DND-41 (cell line): ENCODE measurements at regions not wholly inside any gene's neighbourhood (a gene's known extent, or its start where the extent isn't known, plus 50 kb on each side); places are given as distances from the start of the nearest gene placed in this dataset.
A peak's percentile ranks its signal among the peaks of the same experiment; 100 is the strongest.

ENCODE experiments used
- ATAC-seq: fragments of 200-7000 bp; cut with Tn5 transposase; 3 replicates; pipeline ENCODE4 v1.9.1; 2021; ENCODE audit warnings: low read depth; ENCODE audit not compliant: insufficient read depth
- DNase-seq: peaks from one replicate; pipeline ENCODE4 v3.0.0-alpha.2; 2020
- H2AFZ ChIP-seq: 2 replicates; pipeline ENCODE4 v1.6.0; 2012; ENCODE audit warnings: low read depth, low read length
- H3K27ac ChIP-seq: 2 replicates; pipeline ENCODE4 v1.5.1; 2012; ENCODE audit warnings: low read length, inconsistent platforms
- H3K27me3 ChIP-seq: fragments of 200-600 bp; sonication (generic); 2 replicates; pipeline ENCODE4 v1.6.0; 2012; ENCODE audit warnings: low read length, mild to moderate bottlenecking, inconsistent platforms; ENCODE audit not compliant: insufficient read depth, poor library complexity
- H3K36me3 ChIP-seq: 2 replicates; pipeline ENCODE4 v1.5.1; 2012; ENCODE audit warnings: low read length, inconsistent platforms; ENCODE audit not compliant: insufficient read depth
- H3K4me1 ChIP-seq: 2 replicates; pipeline ENCODE4 v1.5.1; 2012; ENCODE audit warnings: mild to moderate bottlenecking, low read length; ENCODE audit not compliant: insufficient read depth
- H3K4me2 ChIP-seq: 2 replicates; pipeline ENCODE4 v1.6.0; 2012; ENCODE audit warnings: mild to moderate bottlenecking, moderate library complexity, low read length, inconsistent platforms; ENCODE audit not compliant: insufficient read depth
- H3K4me3 ChIP-seq, 2 experiments: fragments of 200-600 bp in 1 of 2; shearing (Covaris generic) in 1 of 2; 2 replicates each; pipeline ENCODE4 v1.5.1; 2012 to 2016; ENCODE audit warnings: inconsistent platforms in 2 of 2, low read length in 2 of 2, mild to moderate bottlenecking in 2 of 2, low read depth in 1 of 2, moderate library complexity in 1 of 2
- H3K79me2 ChIP-seq: 2 replicates; pipeline ENCODE4 v1.6.0; 2012; ENCODE audit warnings: low read length, inconsistent platforms; ENCODE audit not compliant: insufficient read depth
- H3K9ac ChIP-seq: 2 replicates; pipeline ENCODE4 v1.6.0; 2012; ENCODE audit warnings: low read depth, mild to moderate bottlenecking, inconsistent platforms, low read length, moderate library complexity
- H3K9me3 ChIP-seq: 2 replicates; pipeline ENCODE4 v1.5.1; 2012; ENCODE audit warnings: low read length, moderate library complexity, mild to moderate bottlenecking, inconsistent platforms; ENCODE audit not compliant: insufficient read depth, severe bottlenecking
- H4K20me1 ChIP-seq: 2 replicates; pipeline ENCODE4 v1.6.0; 2012; ENCODE audit warnings: low read length; ENCODE audit not compliant: insufficient read depth
- CTCF ChIP-seq: IDR thresholded peaks from 2 replicates; pipeline ENCODE4 v1.5.1; 2012; ENCODE audit warnings: borderline replicate concordance, low read length, moderate library complexity, mild to moderate bottlenecking; ENCODE audit not compliant: poor library complexity, severe bottlenecking; ENCODE audit errors: extremely low read depth
- EZH2 ChIP-seq: IDR thresholded peaks from 3 replicates; pipeline ENCODE4 v1.6.1; 2012; ENCODE audit warnings: borderline replicate concordance, low read depth, mild to moderate bottlenecking, moderate library complexity, low read length, inconsistent platforms; ENCODE audit not compliant: severe bottlenecking

DNA sequence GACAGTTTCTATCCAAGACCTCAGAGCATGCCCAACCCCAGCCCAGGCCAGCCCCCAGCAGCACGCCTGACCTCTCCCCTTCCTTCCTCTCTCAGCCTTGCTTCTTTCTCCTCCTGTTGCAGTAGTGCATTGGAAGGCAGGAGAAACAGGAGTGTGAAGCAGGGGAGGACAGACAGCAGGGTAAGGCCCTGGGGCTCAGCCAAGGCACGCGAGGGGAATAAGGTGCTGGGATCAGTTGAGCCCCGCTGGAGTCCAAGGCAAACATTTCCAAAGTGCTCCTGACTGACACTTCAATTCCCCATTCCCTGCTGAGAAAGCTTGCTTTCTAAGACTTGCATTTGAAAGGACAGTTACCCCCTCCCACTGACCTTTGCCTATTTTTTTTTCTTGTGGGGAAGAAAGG, 73.1 kb upstream of the OLFM4 start:
- ATAC-seq: no peak
- no peak overlapping the region for H3K4me2 ChIP-seq
- no peaks in the 10 kb centered on the region for H3K36me3 ChIP-seq
- H2AFZ ChIP-seq: no peak overlapping the region
- H3K9ac ChIP-seq: no peak overlapping the region
- TF ChIP-seq CTCF (no peak), EZH2 (no peak)
- H4K20me1 ChIP-seq: no peaks in the 10 kb centered on the region
- DNase-seq: no peak
- peaks cover 6% of the 10 kb centered on the region for H3K4me1 ChIP-seq
- H3K9me3 ChIP-seq: no peaks in the 10 kb centered on the region
- no peaks in the 10 kb centered on the region for H3K27me3 ChIP-seq
- H3K27ac ChIP-seq: no peak overlapping the region
- no peak overlapping the region for H3K4me3 ChIP-seq
- H3K79me2 ChIP-seq: no peaks in the 10 kb centered on the region

DNA sequence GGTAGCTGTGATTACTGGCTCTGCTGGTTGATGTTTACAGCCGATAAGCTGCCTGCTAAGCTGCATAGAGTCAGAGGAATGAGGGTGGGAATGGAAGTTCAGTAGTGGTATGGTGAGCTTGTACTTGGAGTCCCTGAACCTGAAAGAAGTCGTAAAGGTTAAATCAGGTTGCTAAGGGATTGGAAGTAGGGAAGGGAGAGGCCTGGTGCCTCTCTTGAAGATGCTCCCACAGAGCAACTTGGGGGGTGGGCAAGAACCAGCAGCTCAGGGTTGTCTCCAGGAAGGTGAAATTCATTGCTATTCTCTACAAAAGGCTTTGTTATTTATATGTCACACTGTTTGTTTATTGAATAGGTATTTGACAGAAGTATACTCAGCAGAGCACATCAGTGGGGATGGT, 73.8 kb upstream of the OLFM4 start:
- no peaks in the 10 kb centered on the region for H3K79me2 ChIP-seq
- no peak for DNase-seq
- no peaks in the 10 kb centered on the region for H3K36me3 ChIP-seq
- H2AFZ ChIP-seq: no peak overlapping the region
- H3K9ac ChIP-seq: no peak overlapping the region
- no peaks in the 10 kb centered on the region for H4K20me1 ChIP-seq
- H3K4me2 ChIP-seq: no peak overlapping the region
- peaks cover 6% of the 10 kb centered on the region for H3K4me1 ChIP-seq
- TF ChIP-seq EZH2 (no peak), CTCF (no peak)
- H3K9me3 ChIP-seq: no peaks in the 10 kb centered on the region
- no peak for ATAC-seq
- no peaks in the 10 kb centered on the region for H3K27me3 ChIP-seq
- no peak overlapping the region for H3K4me3 ChIP-seq
- no peak overlapping the region for H3K27ac ChIP-seq

GRCh38 chr13:52950436-52950956, 78.1 kb upstream of the OLFM4 start:
- H2AFZ ChIP-seq: no peak overlapping the region
- no peak overlapping the region for H3K27ac ChIP-seq
- H3K9me3 ChIP-seq: no peaks in the 10 kb centered on the region
- H3K79me2 ChIP-seq: no peaks in the 10 kb centered on the region
- peaks cover 18% of the 10 kb centered on the region for H3K4me1 ChIP-seq
- no peaks in the 10 kb centered on the region for H4K20me1 ChIP-seq
- ATAC-seq (no peak), DNase-seq (no peak)
- H3K36me3 ChIP-seq: no peaks in the 10 kb centered on the region
- TF ChIP-seq CTCF (no peak), EZH2 (no peak)
- no peaks in the 10 kb centered on the region for H3K27me3 ChIP-seq
- H3K4me2 ChIP-seq: no peak overlapping the region
- H3K9ac ChIP-seq: no peak overlapping the region
- H3K4me3 ChIP-seq: no peak overlapping the region

GRCh38 chr13:52949742-52950141, 78.9 kb upstream of the OLFM4 start:
- Histone ChIP-seq H3K9me3 (no peaks in the 10 kb centered on the region), H3K4me2 (no peak overlapping the region), H3K9ac (no peak overlapping the region), H4K20me1 (no peaks in the 10 kb centered on the region), H3K27me3 (no peaks in the 10 kb centered on the region), H3K79me2 (no peaks in the 10 kb centered on the region), H3K4me3 (no peak overlapping the region), H3K27ac (no peak overlapping the region), H3K36me3 (no peaks in the 10 kb centered on the region), H2AFZ (peak overlapping the region; percentile 42; the same call in 1 of the 2 replicates), H3K4me1 (peaks cover 18% of the 10 kb centered on the region)
- DNase-seq (no peak), ATAC-seq (no peak)
- TF ChIP-seq EZH2 (no peak), CTCF (no peak)
